Smooth muscle cell of the brain vasculature (primary cell): ENCODE measurements at regions not wholly inside any gene's neighbourhood (a gene's known extent, or its start where the extent isn't known, plus 50 kb on each side); places are given as distances from the start of the nearest gene placed in this dataset.
"Not testable (repeated sequence)": the region's sequence is repeated elsewhere in the genome, so short reads cannot be mapped to it uniquely, and the experiment has no call there.

Experiments used
- DNase-seq: peaks from one replicate; pipeline ENCODE4 v3.0.0-alpha.2; 2012; ENCODE audit warnings: low read depth, low spot score

DNA sequence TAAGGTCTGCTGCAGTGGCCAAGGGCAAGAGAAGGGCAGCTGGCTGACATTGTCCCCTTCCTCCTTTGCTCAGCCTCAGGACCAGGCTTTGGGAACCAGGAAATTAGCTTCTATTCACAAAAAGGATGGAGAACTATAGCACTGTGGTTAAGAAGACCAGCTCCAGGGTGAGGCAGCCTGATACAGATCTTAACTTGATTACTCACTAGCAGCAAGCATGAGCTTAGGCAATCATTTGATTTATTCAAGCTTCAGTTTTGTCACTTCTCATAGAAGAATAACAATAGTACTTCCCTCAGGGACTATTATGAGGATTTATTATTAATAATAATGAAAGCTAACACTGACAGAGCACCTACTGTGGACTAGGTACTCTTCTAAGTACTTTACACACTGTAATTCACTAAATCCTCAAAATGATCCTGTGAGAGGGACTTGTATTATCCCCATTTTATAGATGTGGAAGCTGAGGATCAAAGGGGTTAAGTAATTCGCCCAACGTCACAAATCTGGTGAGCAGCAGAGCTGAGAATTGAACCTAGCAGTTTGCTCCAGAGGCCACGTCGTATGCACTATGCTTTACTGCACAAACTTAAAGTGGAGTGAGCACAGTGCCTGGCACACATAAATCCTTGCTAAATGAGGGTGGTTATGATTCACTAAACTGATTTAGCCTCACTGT lies 130.4 kb upstream of the PAK3 start:
- DNase-seq, result no peak

DNA sequence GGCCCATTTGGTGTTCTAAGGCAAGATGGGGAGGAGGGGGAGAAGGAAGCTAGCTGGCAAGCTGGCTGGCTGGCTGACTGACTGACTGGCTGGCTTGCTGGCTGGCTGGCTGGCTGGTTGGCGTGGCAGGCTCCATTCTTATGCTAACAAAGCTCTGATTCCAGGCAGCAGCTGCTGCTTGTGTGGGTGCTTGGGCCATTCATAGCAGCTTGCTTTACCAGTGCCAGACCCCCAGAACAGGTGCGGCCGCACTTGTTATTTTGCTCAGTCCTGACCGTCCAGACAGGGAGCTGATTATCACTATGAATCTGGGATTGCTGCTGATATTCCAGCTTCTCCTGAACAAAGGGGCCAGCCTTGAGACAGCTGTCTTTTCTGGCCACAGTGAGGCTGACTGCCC lies 131.2 kb upstream of the PAK3 start:
- no peak for DNase-seq

DNA sequence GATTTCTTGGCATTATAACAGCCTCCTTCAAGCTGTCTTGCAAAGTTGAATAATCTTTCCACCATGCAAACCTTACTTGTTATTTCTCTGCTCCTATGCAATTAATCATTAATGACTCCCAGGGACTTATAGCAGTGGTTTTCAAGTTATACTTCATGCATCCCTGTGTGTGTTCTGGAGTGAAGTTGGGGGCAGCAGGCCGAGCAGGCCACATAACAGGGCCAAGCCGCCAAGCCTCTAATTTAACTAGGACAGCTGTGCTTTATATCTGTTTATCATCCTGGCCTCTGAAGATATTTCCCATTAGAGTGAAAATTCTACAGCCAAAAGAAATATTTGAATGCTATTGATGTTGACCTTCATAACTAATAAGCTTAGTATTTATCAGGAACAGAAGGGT lies 133.5 kb upstream of the PAK3 start:
- DNase-seq, result no peak

DNA sequence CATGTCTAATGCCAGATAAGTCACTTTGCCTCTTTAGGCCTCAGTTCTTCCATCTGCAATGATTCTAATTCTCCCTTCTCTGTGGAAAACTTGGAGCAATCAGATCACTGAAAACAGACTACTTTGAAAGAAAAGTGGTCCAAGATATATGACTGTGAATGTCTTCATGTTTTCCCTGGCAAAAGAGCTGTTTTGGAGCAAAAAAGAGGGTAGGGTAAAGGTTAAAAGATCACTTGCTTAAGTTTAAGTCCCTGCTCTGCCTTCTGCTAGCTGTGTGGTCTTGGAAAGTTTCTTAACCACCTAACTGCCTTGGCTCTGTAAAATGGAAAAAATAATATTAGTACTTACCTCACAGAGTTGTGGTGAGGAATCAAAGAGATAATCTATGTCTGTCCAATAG lies 140.3 kb upstream of the PAK3 start:
- no peak for DNase-seq

DNA sequence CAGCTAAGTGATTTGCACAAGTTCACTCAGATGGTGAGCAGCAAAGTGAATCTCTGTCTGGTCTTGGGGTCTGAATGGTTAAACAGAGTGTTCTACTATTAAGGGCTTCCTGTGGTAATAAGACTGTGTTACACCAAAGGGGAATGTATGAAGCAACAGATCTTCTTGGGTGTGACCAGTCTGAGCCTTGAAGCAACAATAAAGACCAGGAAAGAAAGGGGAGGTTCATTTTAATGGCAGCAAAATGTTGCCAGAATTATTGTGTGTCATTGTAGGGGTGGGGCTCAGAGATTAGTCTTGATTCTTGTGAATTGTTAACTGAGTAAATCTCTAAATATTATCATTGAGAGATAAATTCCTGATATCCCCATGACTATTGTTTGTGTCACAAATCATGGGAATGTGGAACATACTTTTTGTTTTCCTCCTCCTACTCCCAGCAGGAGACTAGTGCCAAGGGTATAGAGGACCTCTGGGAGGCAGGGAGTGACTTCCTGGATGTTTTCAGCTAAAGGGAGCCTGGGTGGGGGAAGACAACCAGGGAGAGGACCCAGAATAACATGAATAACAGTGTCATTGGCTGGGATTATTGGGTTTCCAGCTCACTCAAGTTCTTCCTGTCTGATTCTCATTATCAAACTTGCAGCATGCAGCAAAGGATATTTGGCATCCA lies 141.4 kb upstream of the PAK3 start:
- no peak for DNase-seq

DNA sequence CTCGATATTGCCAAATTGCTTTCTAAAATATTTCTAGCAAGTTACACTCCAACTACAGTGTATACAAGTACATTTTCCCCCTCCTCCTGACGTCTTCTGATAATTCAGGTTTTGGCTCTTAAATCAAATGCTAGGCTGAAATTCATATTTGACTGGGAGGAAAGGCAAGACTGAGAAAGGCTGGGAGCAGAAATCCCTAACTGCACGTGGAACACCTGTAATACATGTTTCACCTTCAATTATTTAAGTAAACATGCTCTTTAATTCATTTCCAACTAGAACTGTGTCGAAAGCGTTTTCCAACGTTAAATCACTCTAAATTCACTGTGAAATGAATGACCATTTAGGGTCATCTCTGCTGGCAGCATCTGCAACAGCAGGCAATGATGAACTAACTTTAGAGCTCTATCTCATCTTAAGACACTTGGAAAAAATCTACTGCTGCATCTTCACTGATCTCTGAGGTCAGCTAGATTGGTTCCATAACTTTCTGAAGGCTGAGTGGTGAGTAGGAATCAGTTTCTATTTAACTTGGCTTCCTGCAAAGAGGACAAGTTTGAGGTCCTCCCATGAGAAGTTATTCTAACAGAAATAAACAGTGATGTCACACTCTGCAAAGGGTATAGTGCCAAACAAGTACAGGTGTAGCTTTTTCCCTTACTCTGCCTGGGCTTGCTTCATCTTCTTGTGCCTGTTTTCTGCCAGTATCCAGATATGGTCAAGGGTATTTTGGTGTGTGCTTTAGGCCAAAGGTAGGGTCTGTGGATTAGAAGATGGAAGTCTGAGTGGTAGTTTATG lies 144.3 kb upstream of the PAK3 start:
- no peak for DNase-seq

DNA sequence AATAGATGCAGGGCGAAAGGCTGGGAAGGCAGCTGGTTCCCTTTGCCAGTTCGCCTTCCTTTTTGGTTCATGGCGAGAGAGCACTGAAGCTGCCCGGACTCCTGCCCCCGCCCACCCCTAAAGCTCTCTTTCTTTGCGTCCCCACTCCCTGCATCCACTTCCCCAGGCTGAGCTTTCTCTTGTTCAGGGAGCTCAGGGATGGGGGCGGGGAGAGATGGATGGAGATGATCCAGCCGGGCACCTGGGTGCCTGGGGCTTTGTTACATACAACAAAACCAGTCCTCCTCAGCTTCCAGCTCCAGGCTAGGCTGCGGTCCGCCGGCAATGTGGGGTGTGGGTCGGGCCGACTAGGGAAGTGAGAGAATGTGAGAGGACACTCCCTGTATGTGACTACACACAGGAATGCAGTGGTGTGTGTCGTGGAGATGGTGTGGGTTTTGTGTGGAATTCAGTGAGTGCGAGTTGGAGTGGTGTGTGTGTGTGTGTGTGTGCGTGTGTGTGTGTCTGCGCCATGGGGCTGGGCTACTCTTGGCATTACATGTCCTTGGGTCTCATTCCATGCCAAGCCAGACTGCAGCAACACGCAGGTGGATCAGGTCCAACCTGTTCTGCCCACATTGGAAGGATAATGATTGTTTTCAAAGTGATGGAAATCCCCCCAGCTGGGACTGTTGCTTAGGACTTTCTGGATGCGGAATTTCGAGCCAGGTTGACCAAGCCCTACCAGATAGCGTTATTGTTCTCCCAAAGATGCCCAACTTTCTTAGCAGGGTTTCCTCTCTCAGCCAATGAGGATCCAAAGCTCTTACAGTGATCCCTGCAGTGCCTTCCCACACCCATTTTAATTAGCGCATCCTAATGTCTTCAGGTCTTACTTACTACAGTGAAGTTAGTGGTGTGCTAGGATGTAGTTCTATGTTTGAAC lies 149.4 kb upstream of the CHRDL1 start:
- no peak for DNase-seq

DNA sequence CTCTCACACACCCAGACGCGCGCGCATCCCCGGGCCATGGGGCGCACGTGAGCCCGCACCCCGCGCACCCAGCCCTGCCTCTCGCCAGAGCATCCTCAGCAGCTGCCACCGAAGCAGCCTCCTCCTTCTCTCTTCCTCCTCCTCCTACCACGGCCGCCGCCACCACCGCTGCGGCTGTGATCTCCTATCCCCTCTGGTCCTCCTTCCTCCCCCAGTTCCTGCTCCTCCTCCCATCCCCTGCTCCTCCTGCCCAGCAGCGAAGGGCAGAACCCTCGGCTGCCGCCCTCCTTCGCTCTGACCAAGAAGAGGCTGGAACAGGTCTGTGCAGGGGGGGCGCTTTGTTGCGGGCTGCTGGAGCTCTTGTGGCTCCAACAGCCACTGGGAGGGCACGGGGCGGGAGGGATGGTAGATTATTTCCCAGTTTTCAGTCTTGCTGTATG lies 148.7 kb upstream of the CHRDL1 start:
- DNase-seq, result no peak

DNA sequence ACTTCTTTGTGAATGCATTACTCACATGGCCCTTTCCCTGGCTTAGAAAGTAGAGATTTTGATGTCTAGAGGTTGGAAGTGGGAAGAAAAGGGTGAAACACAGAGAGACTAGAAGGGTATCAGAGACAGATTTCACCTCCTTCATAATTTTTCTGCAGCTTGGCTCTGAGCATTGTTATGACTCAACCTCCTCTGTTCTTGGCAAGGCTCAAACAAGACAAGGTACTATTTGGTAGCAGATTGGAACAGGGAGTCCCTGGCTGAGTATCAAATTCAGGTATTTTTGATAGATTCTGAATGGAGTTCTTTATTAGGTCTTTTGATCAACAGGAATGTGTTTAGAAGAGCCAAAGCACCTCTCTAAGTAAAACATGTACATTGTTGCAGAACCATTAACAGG lies 146.3 kb upstream of the CHRDL1 start:
- DNase-seq, result no peak

DNA sequence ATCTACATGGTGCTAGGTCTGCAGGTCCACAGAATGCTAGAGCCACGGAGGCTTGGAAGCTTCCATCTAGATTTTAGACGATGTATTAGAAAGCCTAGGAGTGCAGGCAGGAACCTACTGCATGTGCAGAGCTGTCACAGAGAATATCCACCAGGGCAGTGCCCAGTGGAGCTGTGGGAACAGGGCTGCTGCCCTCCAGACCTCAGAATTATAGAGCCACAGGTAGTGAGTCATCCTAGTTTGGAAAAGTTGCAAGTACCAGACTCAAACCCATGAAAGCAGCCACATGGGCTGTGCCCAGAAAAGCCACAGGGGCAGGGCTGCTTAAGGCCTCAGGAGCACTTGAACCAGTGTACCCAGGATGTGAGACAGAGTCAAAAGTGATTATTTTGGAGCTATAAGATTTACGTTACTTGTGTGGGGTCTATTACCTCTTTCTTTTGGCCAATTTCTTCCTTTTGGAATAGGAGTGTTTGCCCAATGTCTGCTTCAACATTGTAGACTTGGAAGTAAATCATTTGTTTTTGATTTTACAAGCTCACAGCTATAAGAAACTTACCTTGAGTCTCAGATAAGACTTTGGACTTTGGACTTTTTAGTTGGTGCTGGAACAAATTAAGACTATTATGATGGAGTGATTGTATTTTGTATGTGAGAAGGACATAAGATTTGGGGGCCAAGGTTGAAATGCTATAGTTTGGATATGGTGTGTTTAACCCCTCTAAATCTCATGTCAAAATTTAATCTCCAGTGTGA lies 143.5 kb upstream of the CHRDL1 start:
- no peak for DNase-seq

DNA sequence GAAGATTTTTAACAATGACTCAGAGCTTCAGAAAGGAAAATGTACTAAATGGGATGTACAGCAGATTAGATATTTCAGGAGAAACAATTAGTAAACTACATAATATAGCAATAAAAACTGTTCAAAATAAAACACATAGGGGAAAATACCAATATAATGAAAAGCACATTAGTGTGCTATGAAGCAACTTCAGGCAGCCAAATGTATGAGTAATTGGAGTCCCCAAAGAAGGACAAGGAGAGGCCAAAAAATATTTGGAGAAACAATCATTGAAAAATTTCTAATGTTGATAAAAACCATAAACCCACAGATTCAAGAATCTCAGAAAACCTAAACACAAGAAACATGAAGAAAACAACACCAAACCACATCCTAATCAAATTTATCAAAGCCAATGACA lies 129.3 kb upstream of the CHRDL1 start:
- no peak for DNase-seq

DNA sequence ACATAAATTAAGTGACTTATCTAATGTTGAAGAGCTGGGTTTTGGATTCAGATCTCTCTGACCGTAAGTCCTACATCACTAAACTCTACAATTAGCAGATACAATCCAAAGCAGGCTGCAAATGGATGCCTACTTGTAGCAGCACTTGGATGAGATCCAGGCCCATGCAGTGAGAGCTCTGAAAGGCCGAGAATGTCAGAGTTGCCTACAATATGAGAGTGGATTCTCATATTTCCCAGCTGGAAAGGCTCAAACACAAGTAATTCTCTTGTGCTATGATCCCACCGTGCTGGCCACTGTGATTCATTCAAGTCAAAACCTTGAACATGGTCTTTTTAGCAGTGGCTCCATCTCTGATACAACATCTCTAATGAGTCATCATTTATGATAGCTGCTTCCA lies 125.4 kb upstream of the CHRDL1 start:
- DNase-seq, result no peak

DNA sequence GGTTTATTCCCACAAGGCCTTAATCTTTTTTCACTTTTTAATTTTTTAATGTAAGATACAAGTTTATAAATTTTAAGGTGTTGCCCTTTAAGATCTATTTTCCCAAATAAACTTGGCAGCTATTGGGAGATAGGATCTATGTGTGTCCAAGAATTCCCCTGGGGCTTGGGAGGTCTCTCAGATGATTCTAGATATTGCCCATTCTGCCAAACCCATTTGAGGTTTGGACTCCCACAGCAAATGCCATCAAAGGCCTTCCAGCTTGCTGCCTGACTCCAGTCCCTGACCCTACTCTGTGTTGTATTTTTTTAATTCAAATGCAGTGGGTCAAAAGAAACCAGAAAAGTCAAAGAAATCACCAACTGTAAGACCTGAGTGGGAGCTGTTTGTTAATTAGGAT lies 120.0 kb upstream of the CHRDL1 start:
- DNase-seq, result no peak

DNA sequence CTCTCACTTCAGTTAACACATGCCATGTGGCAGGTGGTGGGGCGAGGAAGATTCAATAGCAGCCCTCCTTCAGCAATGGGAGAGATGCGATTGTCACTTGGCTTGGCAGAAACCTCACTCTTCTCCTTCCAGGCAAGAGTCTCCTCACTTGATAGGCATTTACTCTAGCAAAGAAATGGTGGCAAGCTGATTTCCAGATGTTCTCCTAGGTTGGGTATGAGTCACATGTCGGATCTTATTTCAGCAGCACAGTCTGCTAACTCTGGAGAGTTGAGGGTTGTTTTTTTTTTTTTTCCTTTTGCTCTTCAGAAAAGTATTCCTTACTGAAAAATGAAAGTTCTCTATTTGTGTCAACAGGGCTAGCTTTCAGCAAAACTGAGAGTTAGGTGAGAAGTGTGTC lies 119.5 kb upstream of the CHRDL1 start:
- no peak for DNase-seq

DNA sequence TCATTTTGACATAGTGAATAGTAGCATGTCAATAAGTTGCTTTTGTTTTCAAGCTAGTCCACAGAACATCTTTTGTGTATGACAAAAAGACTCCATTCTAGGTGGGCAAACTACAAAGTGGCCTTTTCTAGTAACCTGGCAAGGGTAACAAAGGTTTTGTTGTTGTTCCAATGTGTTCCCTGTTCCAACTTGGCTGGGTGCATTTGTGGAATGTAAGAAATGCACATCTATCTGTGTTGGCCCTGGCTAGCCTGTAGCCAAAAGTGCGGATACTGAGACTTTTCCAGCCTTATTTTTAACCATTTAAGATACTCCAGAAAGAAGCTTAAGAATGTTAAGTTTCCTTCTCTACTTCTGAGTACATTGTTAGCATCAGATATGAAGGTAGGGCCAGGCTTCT lies 118.7 kb upstream of the CHRDL1 start:
- DNase-seq, result no peak

DNA sequence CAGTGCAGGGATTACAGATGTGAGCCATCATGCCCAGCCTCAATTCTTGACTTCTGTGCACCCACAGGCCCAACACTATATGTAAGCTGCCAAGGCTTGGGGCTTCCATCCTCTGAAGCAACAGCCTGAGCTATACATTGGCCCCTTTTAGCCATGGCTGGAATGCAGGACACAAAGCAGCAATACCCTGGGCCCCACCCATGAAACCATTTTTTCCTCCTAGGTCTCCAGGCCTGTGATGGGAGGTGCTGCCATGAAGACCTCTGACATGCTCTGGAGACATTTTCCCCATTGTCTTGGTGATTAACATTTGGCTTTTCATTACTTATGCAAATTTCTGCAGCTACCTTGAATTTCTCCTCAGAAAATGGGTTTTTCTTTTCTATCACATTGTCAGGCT lies 109.1 kb upstream of the CHRDL1 start:
- not testable (repeated sequence) for DNase-seq

DNA sequence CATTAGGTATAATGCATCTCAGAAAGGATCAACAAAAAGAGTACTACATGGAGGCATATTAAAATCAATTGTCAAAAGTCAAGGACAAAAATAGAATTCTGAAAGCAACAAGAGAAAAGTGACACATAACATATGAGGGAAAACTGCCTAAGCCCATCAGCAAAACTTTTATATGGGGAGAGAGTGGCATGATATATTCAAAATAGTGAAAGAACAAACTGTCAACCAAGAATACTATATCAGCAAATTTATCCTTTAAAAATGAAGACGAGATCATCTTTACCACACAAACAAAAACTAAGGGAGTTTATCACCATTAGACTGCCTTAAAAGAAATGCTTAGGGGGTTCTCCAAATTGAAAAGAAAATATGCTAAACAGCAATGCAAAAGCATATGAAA lies 86.4 kb upstream of the CHRDL1 start:
- DNase-seq, result no peak

DNA sequence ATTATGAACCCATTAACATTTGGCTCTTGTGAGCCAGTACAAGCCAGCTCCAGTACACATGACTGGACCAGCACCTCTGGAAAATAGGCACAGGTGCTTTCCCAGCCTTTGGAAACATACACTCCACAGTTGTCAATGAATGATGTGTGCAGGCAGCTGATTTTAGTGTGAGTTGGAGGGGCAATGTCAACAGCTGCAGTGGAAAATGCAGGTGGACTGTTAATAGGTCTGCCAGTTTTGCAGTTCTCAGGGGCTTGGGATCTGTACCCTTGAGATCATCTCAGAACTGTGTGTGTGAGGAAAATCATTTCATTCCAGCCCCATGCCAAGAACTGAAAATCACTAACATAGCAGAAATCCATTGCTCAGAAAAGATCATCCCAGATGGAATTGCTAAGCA lies 81.7 kb upstream of the CHRDL1 start:
- no peak for DNase-seq

DNA sequence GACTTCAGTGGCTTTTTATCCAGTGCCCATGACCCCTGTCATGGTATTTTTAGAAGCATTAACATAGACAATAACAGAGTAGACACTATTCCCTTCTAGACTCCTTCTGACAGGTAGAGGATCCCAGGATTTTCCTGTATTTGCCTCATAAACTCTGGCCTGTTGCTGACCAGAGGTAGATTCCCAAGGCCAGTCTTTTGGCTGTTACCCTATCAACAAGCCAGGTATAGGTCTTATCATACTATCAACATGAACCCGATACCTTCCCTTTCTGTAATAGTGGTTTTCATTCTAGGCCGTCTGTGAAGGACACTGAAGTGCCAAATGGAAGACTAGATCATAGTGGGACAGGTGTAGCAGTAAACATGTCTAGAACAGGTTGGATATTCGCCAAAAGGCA lies 76.2 kb upstream of the CHRDL1 start:
- DNase-seq, result no peak

DNA sequence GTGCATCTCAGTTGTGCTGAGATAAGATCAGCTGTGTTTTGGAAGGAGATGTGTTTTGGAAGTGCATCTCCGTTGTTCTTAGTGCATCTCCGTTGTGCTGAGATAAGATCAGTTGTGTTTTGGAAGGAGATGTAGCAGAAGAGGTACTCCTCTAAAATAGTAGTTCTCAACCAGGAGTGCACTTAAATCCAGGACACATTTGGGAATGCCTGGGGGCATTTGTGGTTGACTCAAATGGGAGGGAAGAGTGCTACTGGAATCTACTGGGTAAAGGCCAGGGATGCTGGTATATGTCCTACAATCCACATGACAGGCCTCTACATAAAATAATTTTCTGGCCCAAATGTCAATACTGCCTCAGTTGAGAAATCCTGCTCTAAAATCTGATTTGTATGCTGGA lies 70.8 kb upstream of the CHRDL1 start:
- DNase-seq, result no peak

DNA sequence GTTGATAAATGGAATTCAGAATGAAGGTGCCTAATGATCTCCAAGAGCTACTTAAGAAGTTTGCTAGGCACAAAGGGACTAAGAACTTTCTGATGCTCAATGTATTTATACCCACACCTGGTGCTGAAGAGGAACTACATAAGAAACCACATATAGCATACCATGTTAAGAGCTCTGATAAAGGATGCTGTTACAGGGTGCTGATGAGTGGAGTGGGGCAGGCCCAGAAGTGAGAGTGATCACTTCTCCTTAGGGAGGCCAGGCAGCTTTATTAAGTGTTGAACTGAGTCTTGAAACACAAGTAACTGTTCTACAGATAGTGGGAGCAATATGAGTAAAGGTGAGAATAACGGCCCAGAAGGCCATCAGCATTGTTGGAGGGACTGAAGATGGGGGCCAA lies 68.3 kb upstream of the CHRDL1 start:
- DNase-seq, result no peak
